ENCODE measurements at regions not wholly inside any gene's neighbourhood (a gene's known extent, or its start where the extent isn't known, plus 50 kb on each side); places are given as distances from the start of the nearest gene placed in this dataset.

DNA sequence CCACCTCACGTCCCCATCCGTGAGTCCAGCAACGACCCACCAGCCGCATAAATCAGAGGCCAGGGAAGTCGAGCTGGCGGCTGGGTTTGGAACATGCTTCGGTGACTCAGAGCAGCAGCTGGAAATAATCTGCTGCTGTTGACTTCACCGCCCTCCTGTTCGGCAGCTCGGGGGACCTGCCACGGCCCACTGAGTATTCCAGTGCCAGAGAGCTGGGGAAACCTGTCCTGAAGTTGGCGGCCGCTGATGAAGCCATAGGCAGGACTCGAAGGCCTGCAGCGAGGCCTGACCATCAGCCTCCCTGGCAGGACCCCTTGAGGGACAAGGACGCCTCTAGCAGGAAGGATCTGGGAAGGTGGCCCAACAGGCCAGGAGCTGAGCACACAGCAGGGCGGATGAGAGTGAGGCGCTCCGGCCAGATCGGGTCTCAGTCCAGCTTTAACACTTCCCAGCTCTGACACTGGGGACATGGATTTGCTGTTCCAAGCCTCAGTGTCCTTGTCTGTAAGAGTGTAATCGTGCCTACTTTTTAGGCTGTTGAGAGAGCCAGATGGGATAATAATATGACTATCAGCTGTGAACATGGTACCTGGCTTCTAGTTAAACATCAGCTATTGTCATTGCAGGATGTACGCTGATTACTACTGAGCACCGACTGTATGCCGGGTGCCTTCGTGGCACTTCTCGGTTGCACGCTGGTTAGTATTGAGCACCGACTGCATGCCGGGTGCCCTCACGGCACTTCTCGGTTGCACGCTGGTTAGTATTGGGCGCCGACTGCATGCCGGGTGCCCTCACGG is 50.4 kb upstream of the CIBAR2 start:
- H3K27me3 Mint-ChIP-seq (ENCODE audit: low read depth) = peaks cover 7% of the 10 kb centered on the region

GRCh38 chr16:85163278-85164112 is 51.2 kb upstream of the CIBAR2 start:
- Mint-ChIP-seq H3K27ac (peak overlapping the region; percentile 77 to 95 (median 82)), H3K36me3 (ENCODE audit: low read depth) (no peaks in the 10 kb centered on the region)
- TF ChIP-seq, protein P1, sequence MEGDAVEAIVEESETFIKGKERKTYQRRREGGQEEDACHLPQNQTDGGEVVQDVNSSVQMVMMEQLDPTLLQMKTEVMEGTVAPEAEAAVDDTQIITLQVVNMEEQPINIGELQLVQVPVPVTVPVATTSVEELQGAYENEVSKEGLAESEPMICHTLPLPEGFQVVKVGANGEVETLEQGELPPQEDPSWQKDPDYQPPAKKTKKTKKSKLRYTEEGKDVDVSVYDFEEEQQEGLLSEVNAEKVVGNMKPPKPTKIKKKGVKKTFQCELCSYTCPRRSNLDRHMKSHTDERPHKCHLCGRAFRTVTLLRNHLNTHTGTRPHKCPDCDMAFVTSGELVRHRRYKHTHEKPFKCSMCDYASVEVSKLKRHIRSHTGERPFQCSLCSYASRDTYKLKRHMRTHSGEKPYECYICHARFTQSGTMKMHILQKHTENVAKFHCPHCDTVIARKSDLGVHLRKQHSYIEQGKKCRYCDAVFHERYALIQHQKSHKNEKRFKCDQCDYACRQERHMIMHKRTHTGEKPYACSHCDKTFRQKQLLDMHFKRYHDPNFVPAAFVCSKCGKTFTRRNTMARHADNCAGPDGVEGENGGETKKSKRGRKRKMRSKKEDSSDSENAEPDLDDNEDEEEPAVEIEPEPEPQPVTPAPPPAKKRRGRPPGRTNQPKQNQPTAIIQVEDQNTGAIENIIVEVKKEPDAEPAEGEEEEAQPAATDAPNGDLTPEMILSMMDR (IDR thresholded peaks at IDR 0.05; ENCODE audit: unreplicated experiment in 3 of 3) = no peak

More for the DNA sequence above, 50.4 kb upstream of the CIBAR2 start:
- Mint-ChIP-seq H3K36me3 (ENCODE audit: low read depth) (no peaks in the 10 kb centered on the region), H3K4me1 (peaks cover 83% of the 10 kb centered on the region), H3K9me3 (no peaks in the 10 kb centered on the region), H3K27ac (peak overlapping the region; percentile 79 to 95 (median 89)), H3K4me3 (peak overlapping the region in 2 of 3 experiments; percentile 42 to 67)
- TF ChIP-seq, protein P1 (IDR thresholded peaks at IDR 0.05; ENCODE audit: unreplicated experiment in 3 of 3) = no peak

DNA sequence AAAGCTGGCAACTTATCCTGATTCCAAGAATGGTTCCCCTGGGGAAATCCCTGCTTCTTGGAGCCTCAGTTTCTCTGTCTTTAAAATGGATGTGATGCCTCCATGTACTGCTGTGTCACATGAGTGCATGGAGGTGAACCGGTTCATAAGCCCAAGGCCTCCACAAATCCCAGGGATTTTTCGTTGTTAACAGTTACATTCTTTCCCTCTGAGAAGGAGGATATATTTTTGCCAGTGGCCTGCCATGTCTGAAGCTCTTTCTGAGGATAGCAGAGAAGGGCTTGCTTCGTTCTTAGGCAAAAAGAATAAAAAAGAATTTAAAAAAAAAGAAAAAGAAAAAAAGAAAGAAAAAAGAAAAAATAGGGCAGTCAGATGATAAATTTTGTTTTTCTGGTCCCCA is 52.2 kb upstream of the CIBAR2 start:
- TF ChIP-seq, protein P1 (IDR thresholded peaks at IDR 0.05; ENCODE audit: unreplicated experiment in 3 of 3) = no peak
- Mint-ChIP-seq H3K4me3 (peak overlapping the region in 1 of 3 experiments; percentile 4), H3K9me3 (no peaks in the 10 kb centered on the region), H3K27me3 (ENCODE audit: low read depth) (peaks cover 7% of the 10 kb centered on the region), H3K27ac (peak overlapping the region in 1 of 3 experiments; percentile 39), H3K36me3 (ENCODE audit: low read depth) (no peaks in the 10 kb centered on the region), H3K4me1 (peaks cover 75% of the 10 kb centered on the region)

More at GRCh38 chr16:85163278-85164112, 51.2 kb upstream of the CIBAR2 start:
- Mint-ChIP-seq H3K27me3 (ENCODE audit: low read depth) (peaks cover 7% of the 10 kb centered on the region), H3K4me1 (peaks cover 82% of the 10 kb centered on the region), H3K9me3 (no peaks in the 10 kb centered on the region), H3K4me3 (peak overlapping the region in 2 of 3 experiments; percentile 20 to 43)

DNA sequence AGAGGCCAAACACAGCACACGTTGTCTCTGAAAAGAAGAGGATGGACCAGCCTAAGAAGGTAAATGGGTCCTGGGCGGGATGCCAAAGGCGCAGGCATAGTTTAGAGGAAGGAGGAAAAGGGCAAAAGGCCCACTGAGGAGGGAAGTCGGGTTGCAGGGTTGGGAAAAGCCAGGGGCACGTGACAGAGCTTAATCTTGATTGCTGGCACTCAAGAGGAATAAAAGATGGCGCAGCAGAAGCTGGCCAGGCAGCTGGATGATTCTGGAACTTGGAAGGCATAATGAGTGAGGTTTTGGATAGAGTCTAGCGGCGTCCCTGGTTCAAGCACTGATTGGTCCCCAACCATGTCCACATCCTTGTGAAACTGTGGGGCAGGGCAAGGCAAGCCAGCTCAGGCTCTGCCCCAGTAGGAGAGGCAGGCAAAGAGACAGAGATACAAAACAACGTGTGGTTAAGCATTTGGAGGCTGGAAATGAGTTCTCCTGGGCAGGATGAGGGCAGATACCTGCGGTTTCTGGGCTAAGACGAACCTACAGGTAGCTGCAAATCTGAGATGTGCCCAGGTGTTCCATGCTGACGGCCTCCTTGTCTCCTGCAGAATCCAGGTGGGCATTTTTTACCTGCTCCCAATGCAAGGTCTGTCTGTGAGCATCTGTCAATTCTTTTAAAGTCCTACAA is 52.7 kb upstream of the CIBAR2 start:
- Mint-ChIP-seq H3K9me3 (no peaks in the 10 kb centered on the region), H3K4me1 (peaks cover 70% of the 10 kb centered on the region), H3K27ac (peak overlapping the region in 2 of 3 experiments; percentile 39 to 88), H3K27me3 (ENCODE audit: low read depth) (peaks cover 7% of the 10 kb centered on the region), H3K4me3 (peak overlapping the region; percentile 4 to 70 (median 60)), H3K36me3 (ENCODE audit: low read depth) (no peaks in the 10 kb centered on the region)
- TF ChIP-seq, protein P1 (IDR thresholded peaks at IDR 0.05; ENCODE audit: unreplicated experiment in 3 of 3) = no peak

GRCh38 chr16:85165781-85166180 is 53.5 kb upstream of the CIBAR2 start:
- peaks cover 62% of the 10 kb centered on the region for H3K4me1 Mint-ChIP-seq
- TF ChIP-seq, protein P1 (IDR thresholded peaks at IDR 0.05; ENCODE audit: unreplicated experiment in 3 of 3) = no peak
- H3K4me3 Mint-ChIP-seq = no peak overlapping the region
- no peaks in the 10 kb centered on the region for H3K36me3 Mint-ChIP-seq (ENCODE audit: low read depth)
- H3K9me3 Mint-ChIP-seq = no peaks in the 10 kb centered on the region
- H3K27me3 Mint-ChIP-seq (ENCODE audit: low read depth) = peaks cover 7% of the 10 kb centered on the region
- no peak overlapping the region for H3K27ac Mint-ChIP-seq

All from nephron (organoid).